Right ventricle myocardium inferior (tissue), 1 donor: ENCODE measurements at regions not wholly inside any gene's neighbourhood (a gene's known extent, or its start where the extent isn't known, plus 50 kb on each side); places are given as distances from the start of the nearest gene placed in this dataset.
A peak's percentile ranks its signal among the peaks of the same experiment; 100 is the strongest.
"Not testable (repeated sequence)": the region's sequence is repeated elsewhere in the genome, so short reads cannot be mapped to it uniquely, and the experiment has no call there.

ENCODE experiments used
- ATAC-seq: fragments of 200-7000 bp; cut with Tn5 transposase; one replicate; pipeline ENCODE4 v1.9.1; 2020; ENCODE audit warnings: mild to moderate bottlenecking, moderate library complexity
- DNase-seq: peaks from one replicate; pipeline ENCODE4 v3.0.0; 2021; ENCODE audit errors: missing footprints
- intact Hi-C: fragments of 100-400 bp; cut with DNase I; formaldehyde crosslinking; loops from one replicate; pipeline ENCODE4 v1.11.0; 2022
- donor health status: DM: no; HTN: yes; CAD: no; lungs with severe emphysema.

DNA sequence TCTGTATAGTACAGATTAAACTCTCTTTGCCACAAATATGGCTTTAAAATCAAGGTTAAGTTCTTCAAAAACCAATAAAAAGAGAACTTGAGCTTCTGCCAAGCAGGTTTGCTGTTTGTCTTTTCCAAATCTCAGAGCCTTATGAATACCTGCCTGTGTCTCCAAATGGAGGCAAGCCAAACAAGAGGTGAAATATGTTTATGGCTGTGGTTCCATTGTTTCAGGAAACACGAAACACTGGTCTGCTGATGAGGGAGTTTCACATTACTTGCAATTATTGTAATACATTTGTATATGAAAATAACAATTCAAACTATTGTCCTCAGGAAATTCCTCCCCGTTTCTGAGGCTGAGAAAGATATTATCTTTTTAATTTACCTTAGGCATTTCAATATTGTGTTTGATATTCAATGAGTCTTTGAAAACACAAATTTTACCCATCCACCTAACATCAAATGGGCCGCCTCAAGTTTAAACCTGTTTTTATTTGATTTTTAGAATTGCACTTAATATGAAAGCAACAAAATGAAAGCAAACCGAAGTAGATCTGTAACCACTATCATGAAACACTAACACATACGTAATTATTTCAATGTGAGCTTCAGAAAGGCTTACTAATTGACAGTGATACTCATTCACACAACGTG lies 359.3 kb downstream of the HGF start:
- no peak for ATAC-seq
- DNase-seq, result no peak
- intact Hi-C loops, result no loop called here

DNA sequence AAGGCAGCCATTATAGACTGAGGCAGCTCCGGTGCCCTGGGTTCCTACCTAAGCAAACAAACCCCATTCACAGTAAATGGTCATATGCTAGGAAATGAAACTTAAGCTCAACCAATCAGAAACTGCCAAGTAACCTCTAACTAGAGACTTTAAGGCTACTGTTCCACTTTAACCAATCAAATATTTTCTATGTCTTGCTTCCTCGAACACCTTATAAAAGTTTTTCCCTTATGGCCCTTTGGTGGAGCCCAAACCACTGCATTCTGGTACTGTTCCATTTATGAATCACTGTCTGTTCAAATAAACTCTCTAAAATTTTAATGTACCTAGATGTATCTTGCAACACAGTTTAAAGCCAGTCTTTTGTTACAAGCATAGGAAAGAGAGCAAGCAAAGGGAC lies 361.1 kb downstream of the HGF start:
- intact Hi-C loops, result no loop called here
- no peak for ATAC-seq
- DNase-seq, result no peak

DNA sequence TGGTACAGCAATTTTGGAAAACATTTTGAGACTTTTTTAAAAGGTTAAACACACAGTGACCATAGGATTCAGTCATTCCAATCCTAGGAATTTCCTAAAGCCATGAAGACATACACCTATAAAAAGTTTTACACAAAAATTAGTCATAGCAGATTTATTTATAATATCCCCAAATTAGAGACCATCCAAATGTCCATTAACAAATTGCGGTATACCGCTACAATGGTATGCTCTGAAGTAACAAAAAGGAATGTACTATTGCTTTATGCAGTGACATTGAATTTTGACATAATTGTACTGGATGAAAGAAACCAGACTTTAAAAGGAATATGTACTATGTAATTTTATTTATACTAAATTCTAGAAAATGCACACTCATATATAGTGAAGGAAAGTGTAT lies 362.8 kb downstream of the HGF start:
- DNase-seq (no peak), ATAC-seq (no peak)
- intact Hi-C loops, result no loop called here

DNA sequence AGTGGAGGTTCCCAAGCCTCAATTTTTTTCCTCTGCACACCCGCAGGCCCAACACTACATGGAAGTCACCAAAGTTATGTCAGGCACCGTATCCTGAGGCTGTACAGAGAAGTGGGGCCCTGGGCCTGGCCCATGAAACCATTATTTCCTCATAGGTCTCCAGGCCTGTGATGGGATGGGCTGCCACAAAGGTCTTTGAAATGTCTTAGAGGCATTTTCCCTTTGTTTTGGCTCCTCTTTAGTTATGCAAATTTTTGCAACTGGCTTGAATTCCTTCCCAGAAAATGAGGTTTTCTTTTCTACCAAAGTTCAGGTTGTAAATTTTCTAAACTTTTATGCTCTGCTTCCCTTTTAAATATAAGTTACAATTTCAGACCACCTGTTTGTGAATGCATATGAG lies 365.2 kb downstream of the HGF start:
- DNase-seq (no peak), ATAC-seq (no peak)
- intact Hi-C loops, result no loop called here

DNA sequence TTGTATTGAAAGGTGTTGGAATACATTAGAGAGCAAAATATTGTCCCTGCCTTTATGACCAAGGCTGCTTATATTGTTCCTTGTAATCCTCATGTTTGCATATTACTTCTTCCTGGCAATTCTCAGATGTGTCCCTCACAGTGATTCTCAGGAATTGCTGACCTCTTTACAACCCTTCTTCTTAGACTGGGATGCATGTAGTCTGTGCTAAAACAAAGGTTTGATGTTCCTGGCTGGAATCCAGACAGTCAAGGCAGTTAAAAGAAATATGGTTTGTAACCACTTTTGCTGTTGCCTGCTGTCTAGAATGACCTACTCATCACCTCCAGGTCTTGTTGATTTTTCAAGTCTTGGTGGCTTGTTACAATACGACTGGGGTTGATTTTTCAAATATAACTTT lies 367.6 kb downstream of the HGF start:
- DNase-seq (no peak), ATAC-seq (no peak)
- intact Hi-C loops, result no loop called here

DNA sequence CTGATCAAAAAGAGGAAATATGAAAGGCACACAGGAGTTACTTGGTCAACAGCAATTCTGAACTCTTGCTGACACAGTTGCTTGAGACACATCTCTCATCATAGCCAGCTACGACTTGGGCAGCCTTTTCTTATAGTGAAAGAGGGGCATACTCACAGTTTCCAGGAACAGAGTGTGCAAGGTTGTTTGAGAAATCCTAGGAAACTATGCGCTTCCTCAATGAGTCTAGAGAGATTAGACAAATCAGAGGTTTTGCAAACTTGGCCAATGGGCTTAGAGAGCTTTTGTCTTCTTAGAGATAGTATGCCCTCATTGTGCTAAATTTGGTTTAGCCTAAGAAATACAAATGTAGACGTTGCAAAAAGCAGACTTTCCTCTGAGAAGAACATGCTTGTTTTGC lies 370.4 kb downstream of the HGF start:
- ATAC-seq (no peak), DNase-seq (no peak)
- intact Hi-C loops, result no loop called here

DNA sequence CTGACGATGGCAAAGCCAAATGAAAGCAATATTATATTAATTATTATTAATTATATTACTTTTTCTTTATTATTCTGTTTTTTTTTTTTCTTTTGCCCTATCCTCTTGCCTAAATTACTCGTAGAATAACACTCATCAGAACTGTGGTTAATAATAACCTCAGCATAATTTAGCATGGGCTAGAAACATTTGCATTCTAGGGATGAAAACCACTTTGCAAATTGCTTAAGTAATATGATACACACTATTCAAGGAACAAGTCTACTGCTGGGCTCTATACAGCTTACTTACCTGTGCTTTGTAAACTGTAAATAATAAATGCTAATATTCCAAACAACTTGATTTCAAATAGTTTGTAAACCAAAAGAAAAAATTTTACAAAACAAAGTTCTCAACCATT lies 375.8 kb downstream of the HGF start:
- ATAC-seq, result no peak
- intact Hi-C loops, result no loop called here
- no peak for DNase-seq

DNA sequence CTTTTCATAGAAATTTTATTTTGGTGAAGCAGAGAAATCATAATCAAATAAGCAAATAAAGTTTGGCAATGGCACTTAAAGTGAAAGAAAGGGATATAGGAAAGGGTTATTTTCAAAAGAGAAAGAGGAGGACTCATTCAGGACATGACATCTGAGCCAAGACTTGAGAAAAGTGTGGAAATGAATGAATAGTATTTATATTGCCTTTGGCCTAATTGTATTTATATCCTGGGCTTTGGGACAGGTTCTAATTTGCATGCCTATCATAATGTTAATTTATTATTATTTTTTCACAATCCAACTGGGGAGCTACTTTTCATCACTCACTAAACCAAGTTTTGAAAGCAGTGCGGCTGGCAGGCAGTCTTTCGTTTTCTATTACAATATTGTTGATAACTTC lies 376.8 kb downstream of the HGF start:
- ATAC-seq, result no peak
- intact Hi-C loops, result no loop called here
- no peak for DNase-seq

DNA sequence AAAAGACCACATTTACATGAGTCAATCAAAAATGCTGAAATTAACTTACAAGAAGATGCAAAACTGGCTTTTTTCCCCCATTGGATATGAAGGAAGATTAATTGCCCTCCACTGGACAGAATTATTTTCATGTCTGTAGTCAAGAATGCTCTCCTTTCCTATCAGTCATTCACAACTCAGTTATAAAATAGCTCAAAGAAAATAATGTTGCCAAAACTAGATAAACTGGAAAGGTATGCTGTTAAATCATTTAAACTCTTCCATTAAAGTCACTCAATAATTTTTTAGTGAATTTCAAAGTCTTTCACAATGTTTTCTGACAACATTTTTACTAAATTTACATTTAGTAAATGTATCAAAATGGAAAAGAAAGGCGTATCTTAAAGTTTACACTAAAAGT lies 384.5 kb downstream of the HGF start:
- no peak for DNase-seq
- no peak for ATAC-seq
- intact Hi-C loops, result no loop called here

DNA sequence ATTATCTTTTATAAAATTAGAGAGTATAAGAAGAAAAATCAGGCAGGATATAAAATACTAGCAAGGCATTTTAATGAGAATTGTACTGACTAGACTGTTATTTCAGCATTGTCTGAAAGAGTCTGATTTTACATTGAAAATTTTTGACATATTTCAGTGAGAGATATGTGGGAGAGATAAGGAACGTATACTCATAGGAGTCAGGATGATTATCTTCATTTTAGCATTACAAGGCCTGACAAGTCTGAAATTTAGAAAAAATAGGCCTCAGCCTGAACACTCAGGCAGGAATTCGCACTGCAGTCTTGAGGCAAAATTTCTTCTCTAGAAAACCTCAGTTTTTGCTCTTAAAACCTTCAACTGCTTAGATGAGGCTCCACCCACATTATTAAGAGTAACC lies 386.0 kb downstream of the HGF start:
- intact Hi-C loops, result no loop called here
- ATAC-seq, result no peak
- no peak for DNase-seq

DNA sequence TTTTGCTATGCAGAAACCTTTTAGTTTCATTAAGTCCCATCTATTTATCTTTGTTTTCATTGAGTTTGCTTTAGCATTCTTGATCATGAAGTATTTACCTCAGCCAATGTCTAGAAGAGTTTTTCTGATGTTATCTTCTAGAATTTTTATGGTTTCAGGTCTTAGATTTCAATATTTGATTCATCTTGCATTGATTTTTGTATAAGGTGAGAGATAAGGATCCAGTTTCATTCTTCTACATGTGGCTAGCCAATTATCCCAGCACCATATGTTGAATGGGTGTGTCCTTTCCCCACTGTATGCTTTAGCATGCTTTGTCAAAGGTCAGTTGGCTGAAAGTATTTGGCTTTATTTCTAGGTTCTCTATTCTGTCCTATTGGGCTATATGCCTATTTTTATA lies 395.2 kb downstream of the HGF start:
- ATAC-seq, intact Hi-C loops, DNase-seq: not testable (repeated sequence)

DNA sequence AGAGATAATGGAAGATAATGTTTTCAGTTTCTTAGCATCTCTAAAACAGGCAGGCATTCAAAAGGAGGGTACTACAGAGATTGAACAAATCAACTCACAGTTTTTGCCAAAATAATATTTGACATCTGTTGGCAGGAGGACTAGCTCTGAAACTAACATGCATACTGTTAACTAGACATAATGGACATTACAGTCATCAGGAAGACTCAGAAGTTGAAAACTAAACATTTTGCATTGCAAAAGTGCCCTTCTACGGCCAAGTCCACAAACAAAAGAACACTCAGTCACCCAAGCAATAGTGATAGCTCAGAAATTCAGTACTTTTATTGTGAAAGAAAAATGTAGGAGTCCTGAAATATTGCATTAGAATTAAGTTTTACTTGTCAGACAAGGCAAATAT lies 399.0 kb downstream of the HGF start:
- intact Hi-C loops, result no loop called here
- DNase-seq (no peak), ATAC-seq (no peak)

DNA sequence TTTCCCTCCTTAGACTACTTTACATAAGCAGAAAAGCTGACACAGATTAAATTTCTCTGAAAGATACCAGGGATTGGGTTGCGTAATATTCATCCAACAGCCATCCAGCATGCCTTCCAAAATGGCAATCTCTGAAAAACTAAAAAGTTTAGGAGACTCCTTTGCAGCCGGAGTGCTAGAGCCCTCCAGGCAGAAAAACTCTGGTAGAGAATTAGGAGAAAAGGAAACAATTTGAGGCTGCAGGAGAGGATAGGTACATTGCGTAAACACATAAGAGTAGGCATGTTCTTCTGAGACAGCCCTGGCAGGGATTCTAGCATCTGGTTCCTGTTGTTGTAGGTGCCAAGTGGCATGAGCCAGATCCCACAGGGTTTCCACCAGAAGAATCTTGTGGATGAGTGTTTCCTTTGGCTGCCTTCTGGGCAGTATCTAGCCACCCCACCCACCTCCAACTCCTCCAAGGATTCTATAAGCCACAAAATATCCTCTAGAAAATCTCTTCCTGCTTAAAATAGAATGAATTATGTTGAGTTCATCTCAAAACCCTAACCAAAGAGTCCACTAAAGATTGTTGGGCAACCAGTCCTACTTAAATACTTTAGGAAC lies 402.4 kb downstream of the HGF start:
- DNase-seq (no peak), ATAC-seq (peak; percentile 81)
- intact Hi-C loops, result no loop called here

DNA sequence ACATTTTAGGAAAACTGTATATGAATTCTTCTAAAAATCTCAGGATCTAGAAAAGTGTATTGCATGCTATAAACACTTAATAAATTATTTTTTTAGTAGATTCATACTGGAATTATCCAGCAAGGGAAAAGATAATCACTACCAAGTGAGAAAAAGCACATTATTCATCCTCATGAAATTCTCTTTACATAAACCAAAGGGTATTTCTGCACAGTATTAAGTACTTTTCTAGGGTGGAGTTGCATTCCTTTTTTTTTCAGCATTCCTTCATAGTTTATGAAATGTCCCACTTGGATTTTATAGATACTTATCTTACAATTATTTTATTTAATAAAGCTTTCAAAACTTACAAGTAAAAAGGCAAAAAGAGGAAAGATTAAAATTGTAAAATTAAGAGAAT lies 403.3 kb downstream of the HGF start:
- DNase-seq (no peak), ATAC-seq (no peak)
- intact Hi-C loops, result no loop called here

DNA sequence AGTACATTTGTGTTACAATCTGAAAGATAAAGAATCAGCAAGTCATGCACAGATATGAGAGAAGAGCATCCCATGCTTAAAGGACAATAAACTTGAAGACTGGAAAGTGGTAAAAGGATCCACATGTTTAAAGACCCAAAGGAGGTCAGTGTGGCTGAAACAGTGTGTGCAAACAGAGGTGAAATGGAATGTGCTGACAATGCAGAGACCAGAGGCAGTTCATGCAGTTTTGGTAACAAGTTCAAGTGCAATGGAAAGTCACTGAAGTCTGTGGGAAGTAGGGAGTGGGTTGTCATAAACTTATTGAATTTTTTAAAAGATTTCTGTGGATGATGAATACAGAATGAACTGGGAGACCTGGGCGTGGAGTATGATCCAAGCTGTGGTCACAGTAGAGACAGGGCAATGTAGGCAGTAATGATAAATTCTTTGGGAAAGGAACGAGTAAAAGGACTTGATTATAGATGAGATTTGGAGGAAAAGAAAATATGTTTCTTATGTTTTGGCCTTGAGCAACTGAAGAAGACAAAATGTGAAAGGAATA lies 408.0 kb downstream of the HGF start:
- intact Hi-C loops, result no loop called here
- DNase-seq, result no peak
- ATAC-seq, result no peak

DNA sequence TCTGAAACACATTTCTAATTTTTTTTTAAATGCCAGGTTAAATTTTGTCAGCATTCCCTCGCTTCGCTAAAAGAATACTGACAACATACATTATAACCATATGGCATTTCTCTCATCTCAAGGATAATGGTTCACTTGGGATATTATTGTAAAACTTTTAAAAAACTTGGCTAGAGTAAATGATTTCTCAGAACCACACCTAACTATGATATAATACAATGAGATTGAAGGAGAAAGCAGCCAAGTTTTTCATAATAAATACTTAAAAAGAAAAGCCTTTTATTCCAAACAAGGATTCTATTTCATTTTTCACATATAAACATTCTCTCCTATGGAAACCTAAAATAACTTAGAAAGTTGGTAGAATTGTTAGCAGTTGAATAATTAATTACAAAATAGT lies 413.9 kb downstream of the HGF start:
- no peak for ATAC-seq
- DNase-seq, result no peak
- intact Hi-C loops, result no loop called here

DNA sequence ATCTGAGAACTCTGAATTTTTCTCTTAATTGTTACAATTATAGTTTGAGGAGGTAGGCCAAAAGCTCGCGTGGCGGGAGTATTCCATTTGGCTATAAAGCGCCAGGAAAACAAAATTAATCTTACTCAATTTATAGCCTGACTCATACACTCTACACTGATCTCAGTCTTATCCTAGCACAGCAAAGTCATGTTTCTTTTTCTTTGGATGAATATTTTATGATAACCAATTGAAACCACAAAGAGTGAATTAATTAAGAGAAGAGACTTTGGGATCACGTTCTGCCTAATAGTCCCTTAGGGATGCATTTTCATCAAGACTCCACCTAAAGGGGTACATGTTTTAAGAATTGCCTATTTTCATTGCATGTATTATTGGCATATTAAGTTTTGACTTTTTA lies 420.8 kb downstream of the HGF start:
- no peak for ATAC-seq
- intact Hi-C loops, result no loop called here
- DNase-seq, result no peak

DNA sequence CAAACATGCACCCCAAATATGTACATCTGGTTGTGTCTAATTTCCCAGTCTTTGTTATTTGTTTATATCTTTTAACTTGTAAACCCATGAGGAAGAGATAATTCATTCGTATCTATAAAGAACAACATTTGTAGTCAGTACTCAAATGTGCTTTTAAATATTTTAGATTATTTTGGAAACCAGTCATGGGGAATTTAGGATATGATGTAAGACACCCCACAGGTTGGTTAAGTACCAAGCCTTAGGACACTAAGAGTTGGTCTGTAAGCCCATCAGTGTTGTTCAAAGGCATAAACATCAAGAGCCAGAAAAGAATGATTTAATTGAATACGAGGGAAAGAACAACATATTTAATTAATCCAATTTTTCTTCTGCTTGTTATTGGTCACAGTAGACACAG lies 421.1 kb upstream of the SEMA3C start:
- no peak for ATAC-seq
- intact Hi-C loops, result no loop called here
- no peak for DNase-seq

DNA sequence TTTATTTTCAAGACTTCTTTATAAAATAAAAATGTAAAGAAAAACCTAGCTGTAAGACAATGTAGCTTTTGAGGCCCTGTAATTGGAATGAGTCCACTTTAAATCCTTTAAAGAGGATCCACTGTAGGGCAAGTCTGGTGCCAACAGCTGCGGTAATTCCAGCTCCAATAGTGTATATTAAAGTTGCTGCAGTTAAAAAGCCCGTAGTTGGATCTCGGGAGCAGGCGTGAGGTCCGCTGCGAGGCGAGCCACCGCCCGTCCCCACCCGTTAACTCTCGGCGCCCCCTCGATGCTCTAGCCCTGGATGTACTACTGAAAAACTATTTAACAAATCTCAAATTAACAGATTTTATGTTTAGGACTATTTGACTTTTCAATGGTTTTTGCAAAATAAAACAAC lies 414.7 kb upstream of the SEMA3C start:
- DNase-seq (no peak), ATAC-seq (no peak)
- intact Hi-C loops, result no loop called here

DNA sequence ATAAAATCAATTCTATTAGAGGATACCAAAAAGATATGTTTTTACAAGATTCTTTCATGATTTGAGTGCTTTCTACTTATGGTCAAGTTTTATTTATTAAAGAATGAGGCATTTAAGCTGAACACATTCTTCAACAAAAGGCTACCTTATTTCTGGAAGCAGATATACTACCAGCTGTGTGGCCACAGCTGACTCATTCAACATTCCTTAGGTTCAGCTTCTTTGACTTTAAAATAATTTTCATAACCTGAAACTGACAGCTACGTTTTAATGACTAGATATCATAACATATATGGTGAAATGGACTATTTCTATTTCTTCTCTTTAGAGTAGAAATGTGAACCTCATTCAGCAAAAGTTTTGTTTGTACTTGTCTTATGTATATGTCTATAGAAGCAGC lies 414.2 kb upstream of the SEMA3C start:
- DNase-seq (no peak), ATAC-seq (no peak)
- intact Hi-C loops, result no loop called here
